ENCODE measurements at regions not wholly inside any gene's neighbourhood (a gene's known extent, or its start where the extent isn't known, plus 50 kb on each side); places are given as distances from the start of the nearest gene placed in this dataset.

DNA sequence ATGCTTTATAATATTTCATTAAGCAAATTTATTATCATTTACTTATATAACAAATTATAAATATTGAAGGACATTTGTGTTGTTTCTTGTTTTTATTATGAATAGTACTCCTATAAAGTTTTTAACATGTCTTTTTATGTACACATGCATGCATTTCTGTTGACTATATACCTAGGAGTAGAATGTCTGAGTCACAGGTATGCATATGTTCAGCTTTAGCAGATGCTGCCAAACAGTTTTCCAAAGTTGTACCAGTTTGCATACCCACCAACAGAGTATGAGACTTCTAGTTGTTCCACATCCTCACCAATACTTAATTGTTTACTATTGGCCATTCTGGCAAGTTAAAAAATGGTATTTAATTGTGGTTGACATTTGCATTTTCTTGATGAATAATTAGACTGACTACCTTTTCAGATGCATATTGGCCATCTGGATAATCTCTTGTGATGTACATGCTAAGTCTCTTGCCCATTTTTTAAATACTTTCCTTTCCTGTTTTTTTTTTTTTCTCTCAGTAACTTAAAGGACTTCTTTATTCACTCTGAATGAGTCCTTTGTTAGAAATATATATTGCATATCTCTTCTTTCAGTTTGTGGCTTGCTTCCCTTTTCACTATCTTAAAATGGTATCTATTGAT, 132.2 kb upstream of the TRIM2 start:
- Histone ChIP-seq H4K8ac (ENCODE audit: low read depth, low read length) (no peak overlapping the region), H3K4me2 (ENCODE audit: low read length) (no peak overlapping the region), H4K5ac (ENCODE audit: low read length) (no peak overlapping the region), H3K9ac (ENCODE audit: low read length) (no peak overlapping the region), H3K36me3 (ENCODE audit: control insufficient read depth, insufficient read depth, low read length) (no peaks in the 10 kb centered on the region), H3K4ac (ENCODE audit: low read depth, low read length) (no peak overlapping the region), H3K4me3 (ENCODE audit: low read length) (no peak overlapping the region), H2BK120ac (ENCODE audit: low read depth, low read length) (no peak overlapping the region), H2BK5ac (ENCODE audit: low read length) (no peak overlapping the region), H3K18ac (ENCODE audit: low read length) (no peak overlapping the region), H3K4me1 (ENCODE audit: control insufficient read depth, low read depth, low read length) (peaks cover 2% of the 10 kb centered on the region), H3K56ac (ENCODE audit: low read length) (no peak overlapping the region), H3K79me1 (ENCODE audit: low read length) (no peaks in the 10 kb centered on the region), H3K23ac (ENCODE audit: low read length) (no peak overlapping the region), H2AK5ac (ENCODE audit: low read length) (no peak overlapping the region), H3K79me2 (ENCODE audit: control insufficient read depth, insufficient read depth, low read length) (no peaks in the 10 kb centered on the region), H2BK15ac (replicated peaks; ENCODE audit: low read depth) (no peak overlapping the region), H3K27ac (ENCODE audit: low read depth, low read length) (no peak overlapping the region), H3K27me3 (ENCODE audit: insufficient read depth, low read length, poor library complexity) (no peaks in the 10 kb centered on the region)
- no peak for DNase-seq

DNA sequence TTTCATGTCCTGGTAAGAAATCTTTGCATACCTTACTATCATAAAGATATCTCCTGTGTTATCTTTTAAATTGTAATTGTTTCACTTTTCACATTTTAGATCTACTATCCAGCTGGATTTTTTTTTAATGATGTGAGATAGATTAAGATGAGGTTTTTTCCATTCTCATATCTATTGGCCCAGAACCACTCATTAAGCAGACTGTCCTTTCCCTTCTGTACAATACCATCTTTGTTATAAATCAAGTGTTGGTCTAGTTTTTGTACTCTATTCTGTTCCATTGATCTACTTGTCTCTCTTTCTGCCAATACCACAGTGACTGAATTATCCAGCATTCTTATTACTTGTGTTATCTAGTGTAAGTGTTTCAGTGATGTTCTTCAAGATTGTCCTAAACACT, 131.6 kb upstream of the TRIM2 start:
- Histone ChIP-seq H4K5ac (ENCODE audit: low read length) (no peak overlapping the region), H3K79me2 (ENCODE audit: control insufficient read depth, insufficient read depth, low read length) (no peaks in the 10 kb centered on the region), H2BK5ac (ENCODE audit: low read length) (no peak overlapping the region), H3K4me3 (ENCODE audit: low read length) (no peak overlapping the region), H4K8ac (ENCODE audit: low read depth, low read length) (no peak overlapping the region), H2BK120ac (ENCODE audit: low read depth, low read length) (no peak overlapping the region), H3K9ac (ENCODE audit: low read length) (no peak overlapping the region), H3K36me3 (ENCODE audit: control insufficient read depth, insufficient read depth, low read length) (no peaks in the 10 kb centered on the region), H3K27ac (ENCODE audit: low read depth, low read length) (no peak overlapping the region), H3K56ac (ENCODE audit: low read length) (no peak overlapping the region), H3K23ac (ENCODE audit: low read length) (no peak overlapping the region), H2BK15ac (replicated peaks; ENCODE audit: low read depth) (no peak overlapping the region), H3K27me3 (ENCODE audit: insufficient read depth, low read length, poor library complexity) (no peaks in the 10 kb centered on the region), H3K4me2 (ENCODE audit: low read length) (no peak overlapping the region), H2AK5ac (ENCODE audit: low read length) (no peak overlapping the region), H3K4me1 (ENCODE audit: control insufficient read depth, low read depth, low read length) (no peaks in the 10 kb centered on the region), H3K18ac (ENCODE audit: low read length) (no peak overlapping the region), H3K79me1 (ENCODE audit: low read length) (no peaks in the 10 kb centered on the region), H3K4ac (ENCODE audit: low read depth, low read length) (no peak overlapping the region)
- no peak for DNase-seq

DNA sequence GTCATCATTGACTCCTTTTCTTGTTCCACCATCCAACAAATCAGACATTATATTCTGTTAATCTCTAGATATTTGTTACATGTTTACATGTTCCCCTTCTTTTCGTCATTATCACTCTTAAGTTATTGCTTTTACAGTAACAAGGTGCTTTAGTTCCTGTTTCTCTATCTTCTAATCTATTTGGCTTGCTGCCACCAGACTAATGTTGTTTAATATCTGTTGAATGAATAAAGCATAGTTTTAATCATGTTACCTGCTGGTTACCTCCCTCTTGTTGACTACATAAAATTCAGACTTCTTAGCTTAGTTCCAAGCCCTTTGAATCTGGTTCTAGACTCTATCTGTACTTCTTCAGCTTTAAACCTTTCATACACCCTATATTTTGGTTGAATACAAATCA, 129.8 kb upstream of the TRIM2 start:
- H3K27me3 ChIP-seq (ENCODE audit: insufficient read depth, low read length, poor library complexity) = no peaks in the 10 kb centered on the region
- no peak overlapping the region for H4K5ac ChIP-seq (ENCODE audit: low read length)
- no peak overlapping the region for H3K18ac ChIP-seq (ENCODE audit: low read length)
- no peak overlapping the region for H2BK15ac ChIP-seq (replicated peaks; ENCODE audit: low read depth)
- H3K79me1 ChIP-seq (ENCODE audit: low read length) = no peaks in the 10 kb centered on the region
- no peak overlapping the region for H2AK5ac ChIP-seq (ENCODE audit: low read length)
- H3K79me2 ChIP-seq (ENCODE audit: control insufficient read depth, insufficient read depth, low read length) = no peaks in the 10 kb centered on the region
- H3K36me3 ChIP-seq (ENCODE audit: control insufficient read depth, insufficient read depth, low read length) = no peaks in the 10 kb centered on the region
- H3K9ac ChIP-seq (ENCODE audit: low read length) = no peak overlapping the region
- H3K56ac ChIP-seq (ENCODE audit: low read length) = no peak overlapping the region
- WGBS (ENCODE audit: extremely low coverage, insufficient coverage, low lambda C conversion rate) = no CpG with 5 or more reads among the region's 1 CpG
- no peak overlapping the region for H3K4me3 ChIP-seq (ENCODE audit: low read length)
- no peak overlapping the region for H3K4ac ChIP-seq (ENCODE audit: low read depth, low read length)
- H2BK120ac ChIP-seq (ENCODE audit: low read depth, low read length) = no peak overlapping the region
- DNase-seq = no peak
- H3K27ac ChIP-seq (ENCODE audit: low read depth, low read length) = no peak overlapping the region
- no peak overlapping the region for H3K4me2 ChIP-seq (ENCODE audit: low read length)
- H4K8ac ChIP-seq (ENCODE audit: low read depth, low read length) = no peak overlapping the region
- H2BK5ac ChIP-seq (ENCODE audit: low read length) = no peak overlapping the region
- H3K23ac ChIP-seq (ENCODE audit: low read length) = no peak overlapping the region
- H3K4me1 ChIP-seq (ENCODE audit: control insufficient read depth, low read depth, low read length) = no peaks in the 10 kb centered on the region

DNA sequence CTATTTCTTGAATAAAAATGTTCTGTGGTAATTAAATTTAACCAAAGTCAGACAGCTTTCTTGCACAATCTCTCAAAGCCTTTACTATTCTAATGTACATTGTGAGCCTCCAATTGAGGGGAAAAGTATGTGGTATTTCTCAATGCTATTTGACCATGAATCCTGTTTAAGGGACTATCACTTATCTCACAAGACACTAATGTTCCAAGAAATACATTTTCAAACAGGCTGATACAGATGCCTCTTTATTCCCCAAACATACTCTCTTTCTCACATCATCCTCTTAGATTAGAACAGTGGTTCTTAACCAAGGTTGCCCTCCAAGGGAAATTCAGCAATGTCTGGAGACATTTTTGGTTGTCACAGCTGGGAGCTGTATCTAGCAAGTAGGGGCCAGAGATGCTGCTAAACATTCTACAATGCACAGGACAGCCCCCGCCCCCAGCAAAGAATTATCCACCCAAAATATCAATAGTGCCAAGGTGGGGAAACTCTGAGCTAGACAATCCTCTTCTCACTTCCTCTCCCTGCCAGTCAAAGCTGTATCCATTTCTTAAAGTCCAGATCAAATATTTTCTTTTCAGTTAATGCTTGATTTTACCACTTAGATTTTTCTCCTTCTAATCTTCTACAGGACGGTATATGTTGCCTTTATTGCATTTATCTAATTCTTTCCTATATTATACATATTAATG, 129.2 kb upstream of the TRIM2 start:
- Histone ChIP-seq H3K36me3 (ENCODE audit: control insufficient read depth, insufficient read depth, low read length) (no peaks in the 10 kb centered on the region), H3K27me3 (ENCODE audit: insufficient read depth, low read length, poor library complexity) (no peaks in the 10 kb centered on the region), H4K8ac (ENCODE audit: low read depth, low read length) (no peak overlapping the region), H2BK15ac (replicated peaks; ENCODE audit: low read depth) (no peak overlapping the region), H3K18ac (ENCODE audit: low read length) (no peak overlapping the region), H3K9ac (ENCODE audit: low read length) (no peak overlapping the region), H2AK5ac (ENCODE audit: low read length) (no peak overlapping the region), H3K4me3 (ENCODE audit: low read length) (no peak overlapping the region), H4K5ac (ENCODE audit: low read length) (no peak overlapping the region), H3K79me1 (ENCODE audit: low read length) (no peaks in the 10 kb centered on the region), H3K79me2 (ENCODE audit: control insufficient read depth, insufficient read depth, low read length) (no peaks in the 10 kb centered on the region), H3K4me2 (ENCODE audit: low read length) (no peak overlapping the region), H2BK120ac (ENCODE audit: low read depth, low read length) (no peak overlapping the region), H3K4me1 (ENCODE audit: control insufficient read depth, low read depth, low read length) (no peaks in the 10 kb centered on the region), H3K4ac (ENCODE audit: low read depth, low read length) (no peak overlapping the region), H3K23ac (ENCODE audit: low read length) (no peak overlapping the region), H3K56ac (ENCODE audit: low read length) (no peak overlapping the region), H3K27ac (ENCODE audit: low read depth, low read length) (no peak overlapping the region), H2BK5ac (ENCODE audit: low read length) (no peak overlapping the region)
- DNase-seq = no peak
- no CpG with 5 or more reads among the region's 2 CpGs for WGBS (ENCODE audit: extremely low coverage, insufficient coverage, low lambda C conversion rate)

DNA sequence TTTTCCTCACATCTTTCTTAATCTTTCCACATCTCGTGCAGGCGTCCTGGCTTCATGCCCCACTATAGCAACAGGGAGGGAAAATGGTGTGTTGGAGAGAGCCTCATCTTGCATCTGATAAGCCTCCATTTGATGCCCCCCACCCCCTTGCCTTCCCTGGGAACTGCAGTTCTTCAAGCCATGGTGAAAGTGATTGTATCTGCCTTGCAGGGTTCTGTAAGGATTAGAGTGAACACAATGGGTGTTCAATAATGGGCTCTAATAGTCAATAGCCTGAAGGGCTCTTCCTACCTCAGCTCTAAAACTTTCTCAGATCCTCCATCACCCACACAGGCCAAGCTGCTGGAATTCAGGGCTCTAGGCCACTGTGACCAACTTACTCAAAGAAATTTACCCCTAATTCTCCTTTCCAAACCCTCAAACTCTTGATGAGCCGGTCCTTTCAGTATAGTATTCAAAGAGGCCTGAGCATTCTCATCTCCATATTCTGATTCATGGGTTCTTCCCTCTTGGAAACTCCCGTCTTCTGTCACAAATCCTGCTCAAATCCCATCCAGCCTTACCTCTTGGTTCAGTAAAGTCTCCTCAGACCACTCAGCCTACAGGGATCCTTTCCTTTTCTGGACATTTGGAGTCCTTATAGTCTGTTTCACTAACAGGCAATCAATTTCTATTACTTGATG, 128.3 kb upstream of the TRIM2 start:
- Histone ChIP-seq H3K79me2 (ENCODE audit: control insufficient read depth, insufficient read depth, low read length) (no peaks in the 10 kb centered on the region), H3K18ac (ENCODE audit: low read length) (no peak overlapping the region), H3K4me1 (ENCODE audit: control insufficient read depth, low read depth, low read length) (no peaks in the 10 kb centered on the region), H2BK15ac (replicated peaks; ENCODE audit: low read depth) (no peak overlapping the region), H3K79me1 (ENCODE audit: low read length) (no peaks in the 10 kb centered on the region), H3K56ac (ENCODE audit: low read length) (no peak overlapping the region), H3K4me3 (ENCODE audit: low read length) (no peak overlapping the region), H3K4ac (ENCODE audit: low read depth, low read length) (no peak overlapping the region), H2BK5ac (ENCODE audit: low read length) (no peak overlapping the region), H4K8ac (ENCODE audit: low read depth, low read length) (no peak overlapping the region), H3K36me3 (ENCODE audit: control insufficient read depth, insufficient read depth, low read length) (no peaks in the 10 kb centered on the region), H2BK120ac (ENCODE audit: low read depth, low read length) (no peak overlapping the region), H3K9ac (ENCODE audit: low read length) (no peak overlapping the region), H3K23ac (ENCODE audit: low read length) (no peak overlapping the region), H4K5ac (ENCODE audit: low read length) (no peak overlapping the region), H3K27me3 (ENCODE audit: insufficient read depth, low read length, poor library complexity) (no peaks in the 10 kb centered on the region), H3K27ac (ENCODE audit: low read depth, low read length) (no peak overlapping the region), H3K4me2 (ENCODE audit: low read length) (no peak overlapping the region), H2AK5ac (ENCODE audit: low read length) (no peak overlapping the region)
- no CpG with 5 or more reads among the region's 4 CpGs for WGBS (ENCODE audit: extremely low coverage, insufficient coverage, low lambda C conversion rate)
- DNase-seq = peak; percentile 59
